IMR-90 (cell line): ENCODE measurements at regions not wholly inside any gene's neighbourhood (a gene's known extent, or its start where the extent isn't known, plus 50 kb on each side); places are given as distances from the start of the nearest gene placed in this dataset.

ENCODE experiments used
- ATAC-seq: fragments of 200-7000 bp; cut with Tn5 transposase; 2 replicates; pipeline ENCODE4 v1.9.1; 2020; ENCODE audit warnings: low read depth, mild to moderate bottlenecking, moderate library complexity
- BruUV-seq: library from RNA; stranded (reverse); fragments of 400-500 nt; replicated peaks from 2 replicates; lab custom pipeline; 2021; lab: Mats Ljungman, UMichigan
- CTCF ChIA-PET: fragments of 300-600 bp; formaldehyde crosslinking; extraction: SDS; loops from one replicate; lab custom pipeline; 2021; ENCODE audit warnings: antibody characterized with exemption; lab: Yijun Ruan, JAX
- POLR2A ChIA-PET: fragments of 300-600 bp; sonication (Branson Sonifier 250); formaldehyde crosslinking; loops from one replicate; lab custom pipeline; 2022; ENCODE audit warnings: antibody characterized with exemption; ENCODE audit not compliant: unreplicated experiment; lab: Charles Lee
- DNase-seq: peaks from one replicate; pipeline ENCODE4 v3.0.0; 2013
- H2AFZ ChIP-seq: replicated peaks from 2 replicates; pipeline ENCODE3; 2013; ENCODE audit warnings: low read length, mild to moderate bottlenecking; ENCODE audit not compliant: poor library complexity
- H2AK5ac ChIP-seq: 2 replicates; pipeline ENCODE4 v1.6.1; 2013; ENCODE audit warnings: low read depth, low read length, inconsistent platforms
- H2AK9ac ChIP-seq: replicated peaks from 2 replicates; pipeline ENCODE3; 2013; ENCODE audit warnings: mild to moderate bottlenecking, low read depth, low read length, moderate library complexity; ENCODE audit not compliant: poor library complexity
- H2BK120ac ChIP-seq: 2 replicates; pipeline ENCODE4 v1.6.1; 2013; ENCODE audit warnings: low read depth, low read length, inconsistent platforms
- H2BK15ac ChIP-seq: 3 replicates; pipeline ENCODE4 v1.6.1; 2013; ENCODE audit warnings: low read depth, low read length, inconsistent platforms
- H2BK20ac ChIP-seq: 2 replicates; pipeline ENCODE4 v1.6.1; 2013; ENCODE audit warnings: low read depth, mild to moderate bottlenecking, inconsistent platforms, low read length, moderate library complexity
- H2BK5ac ChIP-seq: 2 replicates; pipeline ENCODE4 v1.6.1; 2013; ENCODE audit warnings: mild to moderate bottlenecking, low read depth, low read length, inconsistent platforms; ENCODE audit not compliant: poor library complexity, severe bottlenecking
- H3K14ac ChIP-seq: replicated peaks from 2 replicates; pipeline ENCODE4 v1.6.1; 2013; ENCODE audit warnings: low read depth, low read length, inconsistent platforms
- H3K18ac ChIP-seq: 2 replicates; pipeline ENCODE4 v1.6.1; 2013; ENCODE audit warnings: low read depth, low read length, control low read depth
- H3K23ac ChIP-seq: 2 replicates; pipeline ENCODE4 v1.6.1; 2013; ENCODE audit warnings: low read depth, low read length, inconsistent platforms
- H3K27ac ChIP-seq: 2 replicates; pipeline ENCODE4 v1.5.1; 2013; ENCODE audit warnings: mild to moderate bottlenecking, control low read depth, low read length; ENCODE audit not compliant: insufficient read depth
- H3K27me3 ChIP-seq: 2 replicates; pipeline ENCODE4 v1.6.1; 2013; ENCODE audit warnings: low read length; ENCODE audit not compliant: control insufficient read depth, insufficient read depth
- H3K36me3 ChIP-seq: 2 replicates; pipeline ENCODE4 v1.6.1; 2013; ENCODE audit warnings: low read length, mixed read lengths; ENCODE audit not compliant: control insufficient read depth, insufficient read depth
- H3K4ac ChIP-seq: 2 replicates; pipeline ENCODE4 v1.6.1; 2013; ENCODE audit warnings: low read depth, low read length, inconsistent platforms
- H3K4me1 ChIP-seq: 2 replicates; pipeline ENCODE4 v1.6.1; 2013; ENCODE audit warnings: low read length, mixed read lengths; ENCODE audit not compliant: control insufficient read depth, insufficient read depth
- H3K4me2 ChIP-seq: 2 replicates; pipeline ENCODE4 v1.6.1; 2013; ENCODE audit warnings: low read depth, mild to moderate bottlenecking, control low read depth, low read length, moderate library complexity
- H3K4me3 ChIP-seq: 2 replicates; pipeline ENCODE4 v1.5.1; 2013; ENCODE audit warnings: low read depth, mild to moderate bottlenecking, control low read depth, low read length, moderate library complexity; ENCODE audit not compliant: insufficient read depth
- H3K56ac ChIP-seq: 2 replicates; pipeline ENCODE4 v1.6.1; 2013; ENCODE audit warnings: low read length, inconsistent platforms; ENCODE audit not compliant: insufficient read depth; ENCODE audit errors: extremely low read depth
- H3K79me1 ChIP-seq, 2 experiments: 2 replicates each; pipeline ENCODE4 v1.6.1; 2013; ENCODE audit warnings: low read length in 2 of 2, inconsistent platforms in 1 of 2, low read depth in 1 of 2
- H3K9ac ChIP-seq: 2 replicates; pipeline ENCODE4 v1.6.1; 2013; ENCODE audit warnings: low read depth, low read length, control low read depth
- H3K9me1 ChIP-seq: 2 replicates; pipeline ENCODE4 v1.6.1; 2013; ENCODE audit warnings: low read length, inconsistent platforms; ENCODE audit not compliant: insufficient read depth
- H3K9me3 ChIP-seq: 2 replicates; pipeline ENCODE4 v1.6.1; 2013; ENCODE audit warnings: low read length; ENCODE audit not compliant: control insufficient read depth, insufficient read depth
- H4K20me1 ChIP-seq: 2 replicates; pipeline ENCODE4 v1.6.1; 2013; ENCODE audit warnings: low read length, inconsistent platforms; ENCODE audit not compliant: insufficient read depth
- H4K5ac ChIP-seq: 2 replicates; pipeline ENCODE4 v1.6.1; 2013; ENCODE audit warnings: mild to moderate bottlenecking, low read depth, low read length, control low read depth
- H4K8ac ChIP-seq, 2 experiments: 2 replicates each; pipeline ENCODE4 v1.6.1; 2013; ENCODE audit warnings: low read depth in 2 of 2, low read length in 2 of 2, control low read depth in 1 of 2, inconsistent platforms in 1 of 2
- H4K91ac ChIP-seq: 2 replicates; pipeline ENCODE4 v1.6.1; 2013; ENCODE audit warnings: low read depth, low read length, inconsistent platforms; ENCODE audit not compliant: insufficient read depth
- CEBPB ChIP-seq: IDR thresholded peaks from 2 replicates; pipeline ENCODE4 v1.6.1; 2012; ENCODE audit warnings: low read depth, low read length, improper control_type of control experiment
- FOS ChIP-seq: fragments of 150-350 bp; IDR thresholded peaks from 2 replicates; pipeline ENCODE4 v1.6.1; 2016; ENCODE audit warnings: low read depth, low read length
- NFE2L2 ChIP-seq: fragments of 150-350 bp; IDR thresholded peaks from 2 replicates; pipeline ENCODE4 v1.6.1; 2016; ENCODE audit warnings: low read depth, mild to moderate bottlenecking, low read length
- RAD21 ChIP-seq: IDR thresholded peaks from 2 replicates; pipeline ENCODE4 v1.6.1; 2012; ENCODE audit warnings: low read length, improper control_type of control experiment
- RFX5 ChIP-seq: IDR thresholded peaks from 2 replicates; pipeline ENCODE4 v1.8.0; 2012; ENCODE audit warnings: low read depth, mild to moderate bottlenecking, low read length, moderate library complexity
- SMC3 ChIP-seq: fragments of 150-350 bp; IDR thresholded peaks from 2 replicates; pipeline ENCODE4 v1.6.1; 2016; ENCODE audit warnings: low read depth, mild to moderate bottlenecking, antibody characterized with exemption, low read length, moderate library complexity
- WGBS, 2 experiments: methylation state at CpG; one replicate each; pipeline versions ENCODE4 v1.1.5 to v1.1.7; 2013; ENCODE audit warnings: missing lambda C conversion rate in 2 of 2; ENCODE audit not compliant: insufficient read length in 1 of 2; ENCODE audit errors: extremely low coverage in 2 of 2; 5-methylcytosine and 5-hydroxymethylcytosine counted together
- dilution Hi-C: fragments of 300-500 bp; cut with HindIII; formaldehyde crosslinking; loops from one replicate; pipeline ENCODE4 v1.14.3; 2018; ENCODE audit warnings: low sequenced_read_pairs; ENCODE audit not compliant: unreplicated experiment
- in situ Hi-C: fragments of 300-500 bp; cut with MboI; formaldehyde crosslinking; loops from 3 replicates; pipeline ENCODE4 v1.14.3; 2019; ENCODE audit warnings: low sequenced_read_pairs, inconsistent platforms, mixed read lengths
- intact Hi-C: fragments of 100-400 bp; cut with micrococcal nuclease; formaldehyde crosslinking; loops from 2 replicates; pipeline ENCODE4 v1.10.0; 2022
- TF ChIP-seq, protein P1 (sequence below): fragments of 150-350 bp; IDR thresholded peaks from 2 replicates; pipeline ENCODE4 v1.6.1; 2016; ENCODE audit warnings: low read depth, mild to moderate bottlenecking, low read length, moderate library complexity, borderline replicate concordance
- TF ChIP-seq, protein P2 (sequence below): conservative IDR thresholded peaks from 2 replicates; pipeline ENCODE4 v1.5.1; 2012; ENCODE audit warnings: mild to moderate bottlenecking, low read depth, low read length, improper control_type of control experiment

DNA sequence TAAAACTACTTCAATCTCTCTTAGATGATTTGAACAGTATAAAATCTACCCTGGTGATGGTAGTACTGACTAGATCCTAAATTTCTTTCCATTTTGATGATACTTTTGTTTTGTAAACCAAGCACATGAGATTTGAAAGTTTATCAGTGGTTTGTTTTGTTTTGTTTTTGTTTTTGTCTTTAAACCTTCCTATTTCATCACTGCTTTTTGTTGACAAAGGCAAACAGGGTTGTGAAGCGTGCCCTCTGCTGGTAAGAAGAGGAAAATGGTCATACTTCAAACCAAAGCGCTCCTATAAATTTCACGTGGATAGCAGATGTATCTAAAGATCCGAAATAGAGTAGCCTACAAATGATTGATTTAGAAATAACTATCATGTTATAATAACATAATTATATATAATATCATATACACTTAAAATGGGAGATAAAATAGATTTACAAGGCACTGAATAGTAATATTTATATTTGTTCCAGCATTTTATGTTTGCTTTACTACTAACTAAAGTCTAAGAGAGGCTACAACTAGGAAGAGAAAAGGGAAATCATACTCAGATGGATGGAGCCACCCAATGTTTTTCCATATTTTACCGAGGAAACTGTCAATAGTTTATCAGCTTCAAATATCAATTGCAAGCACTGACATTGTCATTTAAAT is 254.0 kb upstream of the USP15 start:
- BruUV-seq = no TSS peak
- Histone ChIP-seq H3K27me3 (no peaks in the 10 kb centered on the region), H3K18ac (no peak overlapping the region), H3K4me2 (no peak overlapping the region), H3K9ac (no peak overlapping the region), H2BK15ac (no peak overlapping the region), H3K14ac (no peak overlapping the region), H2BK20ac (no peak overlapping the region), H3K27ac (no peak overlapping the region), H3K4ac (no peak overlapping the region), H2BK5ac (no peak overlapping the region), H2AK5ac (no peak overlapping the region), H4K91ac (no peak overlapping the region), H2AK9ac (no peak overlapping the region), H2BK120ac (no peak overlapping the region), H4K5ac (no peak overlapping the region), H3K79me1 (no peaks in the 10 kb centered on the region), H4K20me1 (no peaks in the 10 kb centered on the region), H4K8ac (no peak overlapping the region), H3K4me3 (no peak overlapping the region), H3K9me3 (no peaks in the 10 kb centered on the region), H3K56ac (no peak overlapping the region), H3K23ac (no peak overlapping the region), H2AFZ (no peak overlapping the region), H3K36me3 (no peaks in the 10 kb centered on the region), H3K4me1 (no peaks in the 10 kb centered on the region), H3K9me1 (no peaks in the 10 kb centered on the region)
- WGBS, 2 experiments = no CpG with 5 or more reads among the region's 5 CpGs
- TF ChIP-seq, protein P1, sequence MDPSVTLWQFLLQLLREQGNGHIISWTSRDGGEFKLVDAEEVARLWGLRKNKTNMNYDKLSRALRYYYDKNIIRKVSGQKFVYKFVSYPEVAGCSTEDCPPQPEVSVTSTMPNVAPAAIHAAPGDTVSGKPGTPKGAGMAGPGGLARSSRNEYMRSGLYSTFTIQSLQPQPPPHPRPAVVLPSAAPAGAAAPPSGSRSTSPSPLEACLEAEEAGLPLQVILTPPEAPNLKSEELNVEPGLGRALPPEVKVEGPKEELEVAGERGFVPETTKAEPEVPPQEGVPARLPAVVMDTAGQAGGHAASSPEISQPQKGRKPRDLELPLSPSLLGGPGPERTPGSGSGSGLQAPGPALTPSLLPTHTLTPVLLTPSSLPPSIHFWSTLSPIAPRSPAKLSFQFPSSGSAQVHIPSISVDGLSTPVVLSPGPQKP = no peak
- TF ChIP-seq, protein P2, sequence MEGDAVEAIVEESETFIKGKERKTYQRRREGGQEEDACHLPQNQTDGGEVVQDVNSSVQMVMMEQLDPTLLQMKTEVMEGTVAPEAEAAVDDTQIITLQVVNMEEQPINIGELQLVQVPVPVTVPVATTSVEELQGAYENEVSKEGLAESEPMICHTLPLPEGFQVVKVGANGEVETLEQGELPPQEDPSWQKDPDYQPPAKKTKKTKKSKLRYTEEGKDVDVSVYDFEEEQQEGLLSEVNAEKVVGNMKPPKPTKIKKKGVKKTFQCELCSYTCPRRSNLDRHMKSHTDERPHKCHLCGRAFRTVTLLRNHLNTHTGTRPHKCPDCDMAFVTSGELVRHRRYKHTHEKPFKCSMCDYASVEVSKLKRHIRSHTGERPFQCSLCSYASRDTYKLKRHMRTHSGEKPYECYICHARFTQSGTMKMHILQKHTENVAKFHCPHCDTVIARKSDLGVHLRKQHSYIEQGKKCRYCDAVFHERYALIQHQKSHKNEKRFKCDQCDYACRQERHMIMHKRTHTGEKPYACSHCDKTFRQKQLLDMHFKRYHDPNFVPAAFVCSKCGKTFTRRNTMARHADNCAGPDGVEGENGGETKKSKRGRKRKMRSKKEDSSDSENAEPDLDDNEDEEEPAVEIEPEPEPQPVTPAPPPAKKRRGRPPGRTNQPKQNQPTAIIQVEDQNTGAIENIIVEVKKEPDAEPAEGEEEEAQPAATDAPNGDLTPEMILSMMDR = peak; percentile 63
- TF ChIP-seq FOS (no peak), SMC3 (peak; percentile 47), RAD21 (peak; percentile 45; the same call in 1 of the 2 replicates), CEBPB (peak; percentile 34; the same call in 1 of the 2 replicates), NFE2L2 (no peak), RFX5 (no peak)
- dilution Hi-C loops = no loop called here
- ATAC-seq (peak; percentile 42; the same call in 1 of the 2 replicates), DNase-seq (peak; percentile 36)
- intact Hi-C loops = loop anchor here (5.0 to 10.0 kb wide), 2 partner anchors 186 to 1741 kb away; a partner anchor contains a TSS
- in situ Hi-C loops = no loop called here
- ChIA-PET CTCF (no interaction called here), POLR2A (no interaction called here)
